NCI-H510A treated with DMSO at 0.1 percent for 48 hours (cell line): ENCODE measurements at regions not wholly inside any gene's neighbourhood (a gene's known extent, or its start where the extent isn't known, plus 50 kb on each side); places are given as distances from the start of the nearest gene placed in this dataset.

Experiments used
- DNase-seq: peaks from one replicate; lab custom pipeline; 2025; lab: John Stamatoyannopoulos, UW

- DNase-seq: no peak
Measured at GRCh38 chr9:86695910-86696424, 251.3 kb downstream of the GAS1 start.

GRCh38 chr9:86690034-86690433 is 257.3 kb downstream of the GAS1 start:
- DNase-seq: no peak

- DNase-seq: no peak
Measured at GRCh38 chr9:86687788-86688187, 259.5 kb downstream of the GAS1 start.

DNA sequence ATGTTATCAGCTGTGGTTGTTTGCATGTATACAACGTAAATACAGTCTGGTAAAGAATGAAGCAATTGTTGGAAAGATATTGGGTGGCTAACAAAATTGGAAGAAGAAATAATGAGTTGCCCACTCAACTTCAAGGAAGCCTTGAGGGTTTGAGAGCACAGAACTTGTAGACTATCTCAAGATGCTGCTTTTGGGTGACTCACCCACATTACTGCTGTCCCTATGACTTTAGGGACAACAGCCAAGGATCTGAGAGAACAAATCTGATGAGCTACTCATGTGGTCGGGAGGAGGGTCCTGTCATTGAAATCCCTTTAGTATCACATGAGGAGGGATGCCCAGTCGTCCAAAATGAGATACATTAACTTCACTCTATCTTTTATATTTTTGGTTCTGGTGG is 261.8 kb downstream of the GAS1 start:
- no peak for DNase-seq

- DNase-seq: no peak
Measured at GRCh38 chr9:86684148-86684547, 263.2 kb downstream of the GAS1 start.

- no peak for DNase-seq
Measured at GRCh38 chr9:86682240-86682639, 265.1 kb downstream of the GAS1 start.

GRCh38 chr9:86679909-86680308 is 267.4 kb downstream of the GAS1 start:
- no peak for DNase-seq

DNA sequence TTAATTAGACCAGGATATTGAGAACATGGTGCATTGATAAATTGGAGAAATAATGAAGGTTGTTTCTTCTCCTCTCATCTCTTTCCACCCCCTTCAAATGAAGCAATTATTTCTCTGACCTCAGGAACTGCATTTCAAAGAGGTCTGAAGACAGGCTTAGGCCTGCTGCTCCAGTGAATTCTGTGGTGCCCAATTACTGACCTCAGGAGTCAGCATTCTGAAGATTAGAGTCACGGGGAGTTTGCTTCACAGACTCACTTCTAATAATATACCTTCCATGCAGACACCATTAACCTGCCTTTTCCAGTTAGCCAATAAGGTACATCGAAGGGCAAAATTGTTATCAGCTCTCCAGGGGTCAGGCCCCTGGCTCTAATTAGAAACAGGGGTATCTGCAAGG is 270.9 kb downstream of the GAS1 start:
- no peak for DNase-seq

GRCh38 chr9:86675805-86676204 is 271.5 kb downstream of the GAS1 start:
- no peak for DNase-seq

DNA sequence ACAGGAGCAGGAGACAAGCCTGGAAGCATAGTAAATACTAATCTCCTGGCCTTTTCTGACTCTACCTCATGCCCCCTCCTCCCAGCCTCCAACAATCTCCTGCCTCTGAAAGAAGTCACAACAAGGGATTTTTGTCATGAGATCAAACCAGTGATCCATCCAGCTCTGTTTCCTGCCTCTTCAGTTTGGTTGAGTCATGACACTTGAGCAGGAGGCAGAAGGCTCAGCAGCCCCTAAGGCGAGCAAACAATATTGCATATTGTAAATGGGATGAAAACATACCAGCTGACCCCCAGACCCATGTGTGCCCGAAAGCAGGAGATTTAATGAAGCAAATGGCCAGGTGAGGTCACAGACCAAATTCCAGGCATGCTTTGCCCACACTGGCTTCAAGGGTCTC is 272.8 kb downstream of the GAS1 start:
- no peak for DNase-seq

DNA sequence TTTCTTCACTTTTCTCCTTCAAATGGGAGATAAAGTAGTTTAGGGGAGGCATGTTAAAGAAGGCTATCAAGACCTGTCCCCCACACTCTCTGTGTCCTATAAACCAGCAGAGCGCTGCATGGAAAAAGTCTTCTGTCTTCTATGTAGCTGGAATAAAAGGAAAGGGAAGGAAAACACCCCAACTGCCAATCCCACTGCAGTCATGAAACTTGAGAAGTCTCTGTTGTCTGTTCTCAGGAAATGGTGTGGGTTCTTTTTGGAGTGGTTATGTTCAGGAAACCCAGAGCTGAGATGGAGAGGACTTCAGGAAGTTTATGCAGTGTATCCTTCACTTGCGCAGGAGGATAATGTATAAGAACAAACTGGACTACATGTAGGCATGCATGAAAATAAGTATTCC is 274.3 kb downstream of the GAS1 start:
- no peak for DNase-seq

DNA sequence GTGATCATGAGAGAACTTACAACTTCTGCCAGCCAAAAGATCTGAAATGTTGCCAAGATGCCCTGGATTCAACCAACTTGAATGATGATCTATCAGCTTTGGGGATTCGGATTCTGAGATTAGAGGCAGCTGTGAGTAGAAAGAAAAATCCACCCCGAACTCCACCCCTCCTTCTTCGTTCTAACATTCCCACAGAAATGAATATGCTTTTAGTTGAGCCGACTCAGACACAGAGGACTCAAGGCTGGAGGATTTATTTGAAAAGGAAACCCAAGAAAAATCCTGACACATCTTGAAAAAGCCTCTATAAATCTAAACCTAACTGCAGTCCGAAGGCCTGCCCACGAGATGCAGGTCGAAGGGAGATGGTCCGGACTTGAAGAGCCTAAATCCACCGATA is 275.0 kb downstream of the GAS1 start:
- no peak for DNase-seq

DNA sequence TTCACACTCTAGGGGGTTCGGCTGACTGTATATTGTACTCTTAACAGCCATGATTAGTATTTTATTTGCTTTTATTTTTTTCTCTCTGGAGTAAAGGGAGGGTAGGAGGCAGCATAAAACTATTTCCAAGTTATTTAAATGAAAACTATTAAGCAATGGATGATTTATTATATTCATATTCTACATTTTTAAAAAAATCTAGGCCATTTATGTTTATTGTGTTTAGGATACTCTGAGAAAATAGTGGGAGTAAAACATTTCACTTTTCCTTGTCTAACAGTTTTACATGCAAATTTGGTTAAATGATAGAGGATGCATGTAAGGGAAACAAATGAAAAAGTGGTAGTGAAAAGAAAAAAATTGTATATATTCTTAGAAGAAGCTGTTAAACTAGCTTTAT is 276.3 kb downstream of the GAS1 start:
- no peak for DNase-seq

- DNase-seq: no peak
Measured at GRCh38 chr9:86670536-86670935, 276.8 kb downstream of the GAS1 start.

- no peak for DNase-seq
Measured at GRCh38 chr9:86670076-86670475, 277.2 kb downstream of the GAS1 start.

GRCh38 chr9:86669422-86669821 is 277.9 kb downstream of the GAS1 start:
- no peak for DNase-seq

- no peak for DNase-seq
Measured at GRCh38 chr9:86668488-86668887, 278.8 kb downstream of the GAS1 start.

- DNase-seq: no peak
Measured at GRCh38 chr9:86667307-86667706, 280.0 kb downstream of the GAS1 start.

GRCh38 chr9:86665416-86665815 is 281.9 kb downstream of the GAS1 start:
- no peak for DNase-seq

DNA sequence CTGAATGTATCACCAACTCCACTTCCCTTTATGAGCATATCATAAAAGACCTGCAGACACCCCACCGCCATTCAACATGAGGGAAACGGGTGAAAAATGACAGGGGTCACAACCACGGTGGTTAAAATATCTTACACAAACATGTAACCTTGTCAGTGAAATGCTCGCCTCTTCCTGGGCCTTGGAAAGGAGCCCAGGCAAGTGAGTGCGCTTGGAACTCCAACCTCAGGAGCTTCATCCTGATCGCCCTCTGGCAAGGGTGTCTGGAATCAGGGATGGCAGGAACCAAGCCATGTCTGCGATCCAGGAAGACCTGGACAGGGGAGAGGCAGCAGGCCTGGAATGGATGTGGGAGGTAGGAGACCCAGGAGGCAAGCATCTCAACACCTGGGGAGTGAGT is 282.7 kb downstream of the GAS1 start:
- DNase-seq: no peak

DNA sequence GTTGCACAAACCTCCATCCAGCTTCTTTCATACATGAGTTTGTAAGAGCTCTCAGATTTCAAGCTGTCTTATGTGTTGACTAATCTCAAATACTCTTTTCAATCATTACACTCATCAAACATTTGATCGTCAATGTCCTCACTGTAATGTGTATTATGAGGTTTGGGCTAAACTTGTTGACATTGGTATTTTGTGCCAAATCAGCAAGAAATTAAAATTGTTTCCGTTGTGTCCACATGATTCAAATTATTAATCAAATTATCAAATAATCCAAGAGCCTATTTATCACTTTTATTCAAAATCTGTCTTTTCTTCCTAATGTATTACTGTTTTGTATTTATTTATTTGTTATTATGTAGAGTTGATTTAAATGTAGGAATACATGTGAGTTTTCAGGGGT is 283.4 kb downstream of the GAS1 start:
- no peak for DNase-seq

DNA sequence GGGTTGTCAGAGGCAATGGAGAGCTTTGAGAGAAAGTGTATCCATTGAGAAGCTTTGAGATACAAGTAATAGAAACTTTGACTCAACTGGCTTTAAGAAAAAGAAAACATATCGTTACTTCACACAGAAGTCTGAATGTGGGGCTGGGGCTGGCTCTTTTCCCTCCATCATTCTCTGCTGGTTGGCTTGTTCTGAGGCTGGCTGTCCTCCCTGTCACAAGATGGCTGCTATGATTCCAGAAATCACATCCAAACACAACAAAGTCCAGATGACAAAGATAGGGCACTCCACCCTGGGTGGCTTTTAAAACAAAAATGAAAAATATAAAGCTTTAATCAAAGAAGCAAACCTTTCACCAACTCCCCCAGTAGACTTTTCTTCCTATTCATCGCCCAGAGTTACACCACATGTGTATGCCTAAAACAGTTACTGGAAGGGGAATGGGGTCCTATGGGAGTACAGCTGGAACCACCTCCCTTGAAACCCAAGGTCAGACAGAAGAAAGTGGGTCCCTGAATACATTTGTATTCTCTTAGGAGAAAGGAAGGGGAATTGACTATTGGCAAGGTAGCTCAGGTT is 284.3 kb downstream of the GAS1 start:
- DNase-seq: no peak

DNA sequence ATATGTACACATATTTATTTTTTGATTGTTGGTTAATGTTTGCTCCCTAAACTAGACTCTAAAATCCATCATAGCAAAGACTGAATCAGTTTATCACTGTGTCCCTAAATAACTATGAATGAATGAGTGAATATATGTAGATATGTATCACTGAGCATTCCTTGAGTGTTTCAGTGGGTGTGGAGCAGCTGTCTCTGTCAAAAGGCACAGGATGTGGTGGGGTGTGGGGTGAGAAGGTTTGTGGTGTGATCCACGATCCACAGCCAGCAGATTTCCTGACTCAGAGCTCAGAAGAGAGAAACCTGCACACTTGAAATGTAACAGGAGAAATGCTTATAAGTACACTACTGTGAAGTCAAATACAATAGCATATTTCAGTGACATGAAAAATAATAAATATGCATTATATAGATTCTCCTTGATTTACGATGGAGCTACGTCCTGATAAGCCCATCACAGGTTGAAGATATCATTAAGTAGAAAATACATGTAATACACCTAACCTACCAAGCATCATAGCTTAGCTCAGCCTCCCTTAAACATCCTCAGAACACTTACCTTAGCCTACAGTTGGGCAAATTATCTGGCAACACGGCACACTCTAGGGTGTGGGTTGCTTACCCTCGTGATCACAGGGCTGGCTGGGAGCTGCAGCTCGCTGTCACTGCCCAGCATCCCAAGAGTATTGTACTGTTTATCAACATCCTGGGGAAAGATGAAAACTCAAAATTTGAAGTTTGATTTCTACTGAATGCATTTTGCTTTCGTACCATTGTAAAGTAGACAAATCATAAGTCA is 287.0 kb downstream of the GAS1 start:
- DNase-seq: no peak
